ENCODE measurements at regions not wholly inside any gene's neighbourhood (a gene's known extent, or its start where the extent isn't known, plus 50 kb on each side); places are given as distances from the start of the nearest gene placed in this dataset.

DNA sequence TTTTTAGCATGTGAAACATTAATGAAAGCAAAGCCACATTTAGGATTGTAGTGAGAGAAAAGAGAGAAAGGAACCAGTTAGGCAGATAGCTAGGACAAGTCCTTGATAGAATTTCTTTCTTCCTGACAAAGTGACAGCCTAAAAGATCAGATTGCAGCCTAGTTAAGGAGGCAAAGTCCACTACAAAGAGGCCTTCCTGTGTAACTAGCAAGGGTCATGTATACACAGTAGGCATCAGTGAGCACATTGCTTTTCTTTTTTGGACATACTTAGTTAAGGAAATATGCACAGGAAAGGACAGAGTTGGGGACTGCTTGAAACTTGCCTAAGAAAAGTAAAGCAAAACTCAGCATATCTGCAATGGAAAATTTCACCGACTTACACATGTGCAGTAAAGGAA lies 1577.5 kb downstream of the NLGN4Y start:
- TF ChIP-seq POLR2AphosphoS5 (IDR thresholded peaks at IDR 0.05; ENCODE audit: low read depth) (no peak), EZH2 (IDR thresholded peaks at IDR 0.05; ENCODE audit: low read depth, unreplicated experiment) (no peak), CREB1 (CRISPR knock-in tag; IDR thresholded peaks at IDR 0.05; ENCODE audit: low read depth) (no peak), EZH2phosphoT487 (IDR thresholded peaks at IDR 0.05; ENCODE audit: unreplicated experiment) (no peak), JUNB (IDR thresholded peaks at IDR 0.05; ENCODE audit: unreplicated experiment) (no peak)
- TF ChIP-seq, protein P1, sequence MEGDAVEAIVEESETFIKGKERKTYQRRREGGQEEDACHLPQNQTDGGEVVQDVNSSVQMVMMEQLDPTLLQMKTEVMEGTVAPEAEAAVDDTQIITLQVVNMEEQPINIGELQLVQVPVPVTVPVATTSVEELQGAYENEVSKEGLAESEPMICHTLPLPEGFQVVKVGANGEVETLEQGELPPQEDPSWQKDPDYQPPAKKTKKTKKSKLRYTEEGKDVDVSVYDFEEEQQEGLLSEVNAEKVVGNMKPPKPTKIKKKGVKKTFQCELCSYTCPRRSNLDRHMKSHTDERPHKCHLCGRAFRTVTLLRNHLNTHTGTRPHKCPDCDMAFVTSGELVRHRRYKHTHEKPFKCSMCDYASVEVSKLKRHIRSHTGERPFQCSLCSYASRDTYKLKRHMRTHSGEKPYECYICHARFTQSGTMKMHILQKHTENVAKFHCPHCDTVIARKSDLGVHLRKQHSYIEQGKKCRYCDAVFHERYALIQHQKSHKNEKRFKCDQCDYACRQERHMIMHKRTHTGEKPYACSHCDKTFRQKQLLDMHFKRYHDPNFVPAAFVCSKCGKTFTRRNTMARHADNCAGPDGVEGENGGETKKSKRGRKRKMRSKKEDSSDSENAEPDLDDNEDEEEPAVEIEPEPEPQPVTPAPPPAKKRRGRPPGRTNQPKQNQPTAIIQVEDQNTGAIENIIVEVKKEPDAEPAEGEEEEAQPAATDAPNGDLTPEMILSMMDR (conservative IDR thresholded peaks at IDR 0.05; ENCODE audit: low read depth in 2 of 2), result no peak
- TF ChIP-seq, protein P2, sequence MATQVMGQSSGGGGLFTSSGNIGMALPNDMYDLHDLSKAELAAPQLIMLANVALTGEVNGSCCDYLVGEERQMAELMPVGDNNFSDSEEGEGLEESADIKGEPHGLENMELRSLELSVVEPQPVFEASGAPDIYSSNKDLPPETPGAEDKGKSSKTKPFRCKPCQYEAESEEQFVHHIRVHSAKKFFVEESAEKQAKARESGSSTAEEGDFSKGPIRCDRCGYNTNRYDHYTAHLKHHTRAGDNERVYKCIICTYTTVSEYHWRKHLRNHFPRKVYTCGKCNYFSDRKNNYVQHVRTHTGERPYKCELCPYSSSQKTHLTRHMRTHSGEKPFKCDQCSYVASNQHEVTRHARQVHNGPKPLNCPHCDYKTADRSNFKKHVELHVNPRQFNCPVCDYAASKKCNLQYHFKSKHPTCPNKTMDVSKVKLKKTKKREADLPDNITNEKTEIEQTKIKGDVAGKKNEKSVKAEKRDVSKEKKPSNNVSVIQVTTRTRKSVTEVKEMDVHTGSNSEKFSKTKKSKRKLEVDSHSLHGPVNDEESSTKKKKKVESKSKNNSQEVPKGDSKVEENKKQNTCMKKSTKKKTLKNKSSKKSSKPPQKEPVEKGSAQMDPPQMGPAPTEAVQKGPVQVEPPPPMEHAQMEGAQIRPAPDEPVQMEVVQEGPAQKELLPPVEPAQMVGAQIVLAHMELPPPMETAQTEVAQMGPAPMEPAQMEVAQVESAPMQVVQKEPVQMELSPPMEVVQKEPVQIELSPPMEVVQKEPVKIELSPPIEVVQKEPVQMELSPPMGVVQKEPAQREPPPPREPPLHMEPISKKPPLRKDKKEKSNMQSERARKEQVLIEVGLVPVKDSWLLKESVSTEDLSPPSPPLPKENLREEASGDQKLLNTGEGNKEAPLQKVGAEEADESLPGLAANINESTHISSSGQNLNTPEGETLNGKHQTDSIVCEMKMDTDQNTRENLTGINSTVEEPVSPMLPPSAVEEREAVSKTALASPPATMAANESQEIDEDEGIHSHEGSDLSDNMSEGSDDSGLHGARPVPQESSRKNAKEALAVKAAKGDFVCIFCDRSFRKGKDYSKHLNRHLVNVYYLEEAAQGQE (IDR thresholded peaks at IDR 0.05; ENCODE audit: unreplicated experiment), result no peak
- TF ChIP-seq, protein P3, sequence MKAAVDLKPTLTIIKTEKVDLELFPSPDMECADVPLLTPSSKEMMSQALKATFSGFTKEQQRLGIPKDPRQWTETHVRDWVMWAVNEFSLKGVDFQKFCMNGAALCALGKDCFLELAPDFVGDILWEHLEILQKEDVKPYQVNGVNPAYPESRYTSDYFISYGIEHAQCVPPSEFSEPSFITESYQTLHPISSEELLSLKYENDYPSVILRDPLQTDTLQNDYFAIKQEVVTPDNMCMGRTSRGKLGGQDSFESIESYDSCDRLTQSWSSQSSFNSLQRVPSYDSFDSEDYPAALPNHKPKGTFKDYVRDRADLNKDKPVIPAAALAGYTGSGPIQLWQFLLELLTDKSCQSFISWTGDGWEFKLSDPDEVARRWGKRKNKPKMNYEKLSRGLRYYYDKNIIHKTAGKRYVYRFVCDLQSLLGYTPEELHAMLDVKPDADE (IDR thresholded peaks at IDR 0.05), result no peak

All from GM23338 (cell line).